Activated naive CD4-positive, alpha-beta T cell treated with anti-CD3 and anti-CD28 coated beads, Interleukin-2, amount 50 U/mL, for 72 hours (primary cell): ENCODE measurements at regions not wholly inside any gene's neighbourhood (a gene's known extent, or its start where the extent isn't known, plus 50 kb on each side); places are given as distances from the start of the nearest gene placed in this dataset.
"Not testable (repeated sequence)": the region's sequence is repeated elsewhere in the genome, so short reads cannot be mapped to it uniquely, and the experiment has no call there.

ENCODE experiments used
- ATAC-seq, 2 donors: fragments of 150-1000 bp; cut with Tn5 transposase; 2 replicates each; pipeline ENCODE4 v1.10.0; 2021; ENCODE audit warnings: mild to moderate bottlenecking in 2 of 2, moderate library complexity in 2 of 2
- DNase-seq, 2 donors: peaks; one replicate each; pipeline ENCODE4 v3.0.0; 2021 to 2022; ENCODE audit warnings: low spot score in 2 of 2
- H3K27ac Mint-ChIP-seq, 2 donors: one replicate each; pipeline ENCODE4 v1.8.0; 2022; ENCODE audit warnings: mild to moderate bottlenecking in 2 of 2, mixed read lengths in 2 of 2
- H3K36me3 Mint-ChIP-seq, 2 donors: one replicate each; pipeline ENCODE4 v1.8.0; 2022; ENCODE audit warnings: mixed read lengths in 2 of 2
- H3K9me3 Mint-ChIP-seq, 2 donors: one replicate each; pipeline ENCODE4 v1.8.0; 2022; ENCODE audit warnings: mixed read lengths in 2 of 2

DNA sequence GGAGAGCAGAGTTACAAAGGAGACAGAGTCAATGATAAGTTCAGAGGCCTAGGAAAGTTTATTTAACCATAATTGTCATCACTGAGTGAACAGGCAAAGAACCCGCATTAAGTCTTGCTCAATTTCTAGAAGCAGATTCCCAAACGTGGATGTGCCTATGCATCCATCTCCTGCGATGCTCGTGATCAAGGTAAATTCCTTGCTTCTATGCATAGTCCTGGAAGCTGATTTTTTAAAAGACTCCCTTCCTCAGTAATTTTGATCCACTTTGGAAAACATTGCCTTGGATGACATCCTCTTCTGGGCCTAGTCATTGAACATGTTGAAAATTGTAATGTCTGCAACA lies 116.4 kb downstream of the TNFSF18 start:
- no peaks in the 10 kb centered on the region for H3K36me3 Mint-ChIP-seq
- ATAC-seq = no peak
- no peaks in the 10 kb centered on the region for H3K9me3 Mint-ChIP-seq
- no peak for DNase-seq
- peak overlapping the region in 1 of 2 donors; percentile 10 for H3K27ac Mint-ChIP-seq

DNA sequence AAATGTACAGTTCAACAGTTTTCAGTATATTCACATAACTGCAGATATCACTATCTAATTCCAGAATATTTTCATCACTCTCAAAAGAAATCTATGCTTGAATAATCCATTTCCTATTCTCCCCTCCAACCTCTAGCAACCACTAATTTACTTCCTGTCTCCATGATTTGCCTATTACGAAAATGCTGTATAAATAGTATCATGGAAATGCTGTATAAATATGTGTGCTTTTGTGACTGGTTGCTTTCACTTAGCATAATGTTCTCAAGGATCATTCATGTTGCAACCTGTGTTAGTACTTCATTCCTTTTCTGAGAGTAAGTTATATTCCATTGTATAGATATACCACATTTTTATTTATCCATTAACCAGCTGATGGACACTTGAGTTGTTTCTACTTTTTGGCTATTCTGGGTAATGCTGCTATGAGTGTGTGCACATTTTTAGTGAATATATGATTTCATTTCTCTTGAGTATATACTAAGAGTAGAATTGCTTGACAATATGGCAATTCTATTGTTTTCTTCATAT lies 115.6 kb downstream of the TNFSF18 start:
- H3K36me3 Mint-ChIP-seq = no peaks in the 10 kb centered on the region
- no peak overlapping the region for H3K27ac Mint-ChIP-seq
- DNase-seq (no peak), ATAC-seq (no peak)
- no peaks in the 10 kb centered on the region for H3K9me3 Mint-ChIP-seq

DNA sequence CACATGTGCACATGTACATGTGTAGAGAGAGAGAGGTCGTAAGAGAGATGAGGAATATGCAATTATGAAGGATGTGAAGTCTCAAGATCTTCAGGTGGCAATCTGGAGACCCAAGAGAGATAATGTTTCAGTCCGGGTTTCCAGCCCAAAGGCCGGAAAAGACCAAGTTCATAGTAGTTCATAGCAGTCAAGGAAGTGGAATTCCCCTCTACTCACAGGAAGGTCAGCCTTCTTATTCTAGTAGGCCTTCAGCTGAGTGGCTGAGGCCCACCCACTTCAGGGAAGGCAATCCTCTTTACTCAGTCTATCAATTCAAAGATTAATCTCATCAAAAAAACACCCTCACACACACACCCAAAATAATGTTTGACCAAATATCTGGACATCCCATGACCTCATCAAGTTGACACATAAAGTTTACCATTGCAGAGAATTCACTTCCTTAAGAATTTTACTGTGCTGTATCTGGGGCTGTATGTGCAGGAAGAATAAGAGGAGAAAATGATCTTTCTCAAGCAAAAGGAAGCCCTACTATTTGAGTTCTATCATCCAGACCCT lies 114.6 kb downstream of the TNFSF18 start:
- no peaks in the 10 kb centered on the region for H3K36me3 Mint-ChIP-seq
- DNase-seq (no peak), ATAC-seq (no peak)
- H3K9me3 Mint-ChIP-seq = no peaks in the 10 kb centered on the region
- no peak overlapping the region for H3K27ac Mint-ChIP-seq

DNA sequence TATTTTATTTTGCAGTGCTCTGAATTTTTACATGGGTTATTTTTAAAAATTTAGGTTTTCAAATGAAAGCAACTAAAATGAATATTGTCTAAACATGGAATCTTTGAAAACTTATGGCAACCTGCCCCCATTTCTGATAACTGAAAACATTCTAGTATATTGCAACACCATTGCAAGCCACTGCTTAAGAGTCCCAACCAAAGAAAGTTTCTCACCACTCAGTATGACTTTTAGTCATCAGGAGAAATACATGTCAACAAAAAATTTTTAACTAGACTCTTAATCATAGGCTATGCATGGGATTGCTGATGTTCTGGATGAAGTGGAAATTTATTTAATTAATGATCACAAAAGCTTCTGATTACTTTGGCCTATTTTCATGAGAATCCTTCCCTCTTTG lies 112.1 kb downstream of the TNFSF18 start:
- DNase-seq (no peak), ATAC-seq (no peak)
- Mint-ChIP-seq H3K9me3 (peaks cover 0 to 5% of the 10 kb centered on the region in 2 donors), H3K36me3 (peaks cover 0 to 7% of the 10 kb centered on the region in 2 donors), H3K27ac (no peak overlapping the region)

DNA sequence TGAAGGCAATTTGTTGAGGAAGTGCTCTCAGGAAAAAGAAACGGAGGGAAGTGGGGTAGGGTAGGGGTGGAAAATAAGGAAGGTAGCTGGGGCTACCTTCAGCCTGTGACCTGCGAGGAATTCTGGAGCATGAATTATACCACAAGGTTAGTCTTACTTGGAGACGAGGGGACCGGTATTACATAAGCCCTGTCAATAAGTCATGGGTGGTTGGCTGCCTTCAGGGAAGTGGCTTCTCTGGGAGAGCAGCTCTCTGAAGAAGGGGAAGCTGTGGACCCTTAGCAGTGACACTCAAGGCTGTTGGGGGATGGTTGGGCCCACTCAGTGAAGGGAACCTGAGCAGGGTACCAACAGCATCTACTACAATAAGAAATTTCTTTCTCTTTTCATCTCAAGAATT lies 111.3 kb downstream of the TNFSF18 start:
- Mint-ChIP-seq H3K9me3 (peaks cover 0 to 5% of the 10 kb centered on the region in 2 donors), H3K36me3 (peaks cover 0 to 9% of the 10 kb centered on the region in 2 donors)
- ATAC-seq = no peak

DNA sequence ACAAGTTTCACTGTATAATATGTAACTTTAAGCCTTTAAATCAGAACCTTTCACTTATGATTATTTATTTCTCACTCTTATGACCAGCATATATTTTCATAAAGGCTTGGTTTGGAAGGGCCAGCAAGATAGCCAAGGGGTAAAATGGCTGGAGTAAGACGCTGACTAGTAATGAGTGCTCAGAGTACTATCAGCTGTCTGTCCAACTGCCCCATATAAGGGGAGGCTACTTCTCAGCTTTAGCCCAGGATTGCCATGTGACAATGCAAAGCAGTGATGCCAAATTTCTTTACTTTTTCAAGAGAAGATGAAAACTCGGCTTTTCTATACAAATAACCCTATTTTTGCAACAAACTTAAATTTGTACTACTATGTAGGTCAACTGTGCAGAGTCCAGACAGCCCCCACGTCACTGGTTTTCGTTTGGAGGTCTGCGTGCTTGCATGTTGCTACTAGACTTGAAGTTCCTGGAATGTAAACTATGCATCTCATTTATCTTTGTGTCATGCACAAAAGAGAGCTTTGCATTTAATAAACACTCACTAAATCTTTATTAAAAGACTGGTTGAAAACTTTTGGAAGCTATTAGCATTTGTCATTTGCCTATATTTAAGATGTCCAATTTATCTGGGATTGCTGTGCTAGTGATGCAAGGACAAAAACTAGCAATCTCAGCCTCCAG lies 110.4 kb downstream of the TNFSF18 start:
- Mint-ChIP-seq H3K9me3 (peaks cover 0 to 5% of the 10 kb centered on the region in 2 donors), H3K36me3 (peaks cover 0 to 9% of the 10 kb centered on the region in 2 donors), H3K27ac (no peak overlapping the region)
- DNase-seq = no peak
- ATAC-seq = no peak

More for the DNA sequence above, 111.3 kb downstream of the TNFSF18 start:
- no peak for DNase-seq
- no peak overlapping the region for H3K27ac Mint-ChIP-seq

DNA sequence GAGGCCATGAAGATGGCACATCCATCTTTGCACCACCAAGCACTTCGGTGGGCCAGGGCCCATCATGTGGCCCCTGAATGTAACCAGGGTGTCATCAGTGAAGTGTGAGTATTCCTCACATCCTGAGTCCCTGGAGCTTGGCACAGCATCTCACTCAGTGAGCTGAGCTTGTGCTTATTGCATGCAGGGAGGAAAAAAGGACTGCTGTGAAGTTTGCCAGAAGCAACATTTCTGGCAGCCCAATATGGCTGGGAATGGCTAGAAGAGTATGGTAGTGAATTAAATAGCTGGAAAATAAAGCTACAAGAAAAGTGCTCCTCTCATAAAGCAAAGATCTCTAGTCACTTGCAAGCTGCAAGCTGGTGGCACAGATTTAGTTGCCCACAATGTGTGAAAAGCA lies 109.3 kb downstream of the TNFSF18 start:
- Mint-ChIP-seq H3K36me3 (peaks cover 0 to 9% of the 10 kb centered on the region in 2 donors), H3K9me3 (peaks cover 0 to 5% of the 10 kb centered on the region in 2 donors), H3K27ac (no peak overlapping the region)
- DNase-seq = no peak
- no peak for ATAC-seq

DNA sequence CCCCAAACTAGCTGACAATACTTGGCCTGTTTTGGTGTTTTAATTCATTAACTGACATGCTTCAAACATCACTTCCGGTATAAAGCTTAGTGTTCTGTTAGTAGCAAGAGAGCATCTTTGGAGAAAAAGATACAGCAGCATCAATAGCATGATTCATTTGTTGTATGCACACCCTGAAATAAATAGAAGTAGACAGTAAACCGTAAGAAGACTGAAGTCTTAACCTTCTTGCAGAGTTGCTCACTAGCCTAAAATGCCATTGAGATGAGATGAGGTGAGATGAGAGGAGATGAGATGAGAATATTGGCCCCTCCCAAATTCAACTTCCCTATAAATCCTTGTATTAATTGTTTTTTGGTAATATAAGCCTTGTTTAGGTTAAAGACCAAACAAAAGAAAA lies 108.8 kb downstream of the TNFSF18 start:
- ATAC-seq = no peak
- peaks cover 0 to 5% of the 10 kb centered on the region in 2 donors for H3K9me3 Mint-ChIP-seq
- peaks cover 0 to 9% of the 10 kb centered on the region in 2 donors for H3K36me3 Mint-ChIP-seq
- no peak overlapping the region for H3K27ac Mint-ChIP-seq
- no peak for DNase-seq

DNA sequence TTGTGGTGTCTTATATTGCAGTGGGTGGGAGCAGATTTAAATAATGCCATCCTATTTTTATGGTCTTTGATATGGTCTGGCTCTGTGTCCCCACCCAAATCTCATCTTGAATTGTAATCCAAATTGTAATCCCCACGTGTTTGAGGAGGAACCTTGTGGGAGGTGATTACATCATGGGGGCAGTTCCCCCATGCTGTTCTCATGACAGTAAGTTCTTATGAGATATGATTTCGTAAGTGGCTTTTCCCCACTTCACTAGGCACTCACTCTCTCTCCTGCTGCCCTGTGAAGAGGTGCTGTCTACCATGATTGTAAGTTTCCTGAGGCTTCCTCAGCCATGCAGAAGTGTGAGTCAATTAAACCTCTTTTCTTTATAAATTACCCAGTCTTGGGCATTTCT lies 107.6 kb downstream of the TNFSF18 start:
- DNase-seq, H3K27ac Mint-ChIP-seq, H3K36me3 Mint-ChIP-seq, ATAC-seq, H3K9me3 Mint-ChIP-seq: not testable (repeated sequence)

DNA sequence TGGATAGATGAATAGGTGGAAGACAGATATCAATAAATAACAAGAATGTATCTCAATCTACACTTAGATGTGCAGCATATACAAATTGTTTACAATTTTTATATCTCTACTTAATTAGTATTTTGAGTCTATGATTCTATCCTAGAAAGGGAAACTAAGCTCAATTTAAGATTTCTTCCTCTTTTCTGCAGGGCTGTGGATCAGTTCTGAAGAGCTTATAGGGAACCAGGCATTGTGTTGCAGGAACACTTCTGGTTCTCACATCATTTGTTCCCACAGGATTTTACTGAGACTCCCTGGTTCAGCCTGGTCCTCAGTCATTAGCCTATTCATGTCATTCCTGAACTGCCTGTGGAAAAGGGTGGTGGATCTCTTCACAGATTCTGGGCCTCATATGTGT lies 105.8 kb downstream of the TNFSF18 start:
- DNase-seq (no peak), ATAC-seq (no peak)
- peaks cover 0 to 5% of the 10 kb centered on the region in 2 donors for H3K9me3 Mint-ChIP-seq
- H3K27ac Mint-ChIP-seq = no peak overlapping the region
- peaks cover 0 to 9% of the 10 kb centered on the region in 2 donors for H3K36me3 Mint-ChIP-seq

DNA sequence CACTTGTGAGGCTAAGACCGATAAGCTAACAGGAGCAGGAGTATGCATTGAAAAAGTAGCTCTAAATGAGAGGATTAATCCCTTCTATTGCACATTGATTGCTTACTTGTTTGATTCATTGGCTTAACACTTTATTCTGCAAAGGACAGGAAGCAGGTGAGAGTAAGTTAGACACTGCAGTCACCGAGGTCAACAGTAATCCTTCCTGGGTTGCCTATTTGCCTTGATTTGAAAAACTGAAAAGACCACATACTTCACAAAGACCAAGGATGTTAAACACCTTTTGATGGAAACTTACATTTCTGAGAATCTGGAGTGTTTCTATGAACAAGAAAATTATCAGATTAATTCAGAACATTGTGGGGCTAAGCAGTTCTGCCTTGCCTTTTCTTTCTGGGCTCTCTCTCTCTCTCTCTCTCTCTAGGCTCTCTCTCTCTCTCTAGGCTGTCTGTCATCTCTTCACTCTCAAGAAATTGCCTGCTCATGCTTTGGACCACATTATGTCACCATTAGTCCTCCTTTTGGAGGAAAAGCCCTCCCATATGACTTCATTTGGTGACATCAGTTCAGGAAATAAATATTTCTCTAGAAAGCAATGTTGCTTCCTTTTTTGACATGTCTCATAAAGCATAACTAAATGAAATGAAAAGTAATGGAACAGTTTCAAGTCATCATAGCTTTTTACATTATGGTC lies 103.8 kb downstream of the TNFSF18 start:
- peaks cover 0 to 5% of the 10 kb centered on the region in 2 donors for H3K9me3 Mint-ChIP-seq
- peak in 1 of 2 donors; percentile 9 for ATAC-seq
- peaks cover 0 to 9% of the 10 kb centered on the region in 2 donors for H3K36me3 Mint-ChIP-seq
- no peak for DNase-seq
- no peak overlapping the region for H3K27ac Mint-ChIP-seq

DNA sequence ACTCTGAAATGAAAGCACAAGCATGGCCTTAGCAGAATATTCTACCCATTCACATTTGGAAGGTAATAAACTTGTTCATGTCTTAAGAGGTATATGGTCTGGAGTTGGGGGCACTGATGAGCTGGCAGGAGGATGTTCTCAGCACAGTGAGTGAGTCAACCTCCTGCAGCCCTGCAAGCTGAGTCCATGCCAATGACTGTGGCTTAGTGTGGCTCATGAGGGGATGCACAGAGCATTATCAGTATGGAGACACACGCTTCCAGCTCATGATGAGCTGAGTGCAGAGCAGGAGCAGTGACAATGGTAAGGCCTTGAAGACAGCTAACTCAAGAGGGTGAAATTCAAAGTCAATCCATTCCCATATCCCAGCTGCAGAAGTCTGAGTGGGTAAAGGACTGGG lies 102.3 kb downstream of the TNFSF18 start:
- ATAC-seq (peak; percentile 41 to 78), DNase-seq (no peak)
- H3K36me3 Mint-ChIP-seq = peaks cover 0 to 4% of the 10 kb centered on the region in 2 donors
- no peak overlapping the region for H3K27ac Mint-ChIP-seq
- peaks cover 0 to under 1% of the 10 kb centered on the region in 2 donors for H3K9me3 Mint-ChIP-seq

DNA sequence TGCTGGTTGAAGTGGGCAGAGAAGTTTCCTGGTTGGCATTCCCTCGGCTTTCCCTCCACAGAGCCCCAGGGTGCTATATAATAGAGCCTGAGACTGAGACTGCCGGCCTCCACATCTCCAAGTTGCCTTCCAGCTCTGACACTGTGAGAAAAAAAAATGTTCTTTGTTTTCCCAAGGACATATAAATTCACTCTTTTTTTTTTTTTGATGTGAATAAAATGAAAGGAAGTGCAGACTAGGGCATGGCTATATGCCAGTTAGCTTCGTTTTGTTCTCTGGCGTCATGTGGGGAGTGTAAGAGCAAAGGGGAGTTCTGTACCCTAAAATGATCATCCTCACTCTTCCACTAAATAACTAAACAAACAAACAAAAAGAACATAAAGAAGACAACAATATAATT lies 101.6 kb downstream of the TNFSF18 start:
- ATAC-seq = no peak
- no peaks in the 10 kb centered on the region for H3K36me3 Mint-ChIP-seq
- no peak overlapping the region for H3K27ac Mint-ChIP-seq
- no peak for DNase-seq
- H3K9me3 Mint-ChIP-seq = no peaks in the 10 kb centered on the region

DNA sequence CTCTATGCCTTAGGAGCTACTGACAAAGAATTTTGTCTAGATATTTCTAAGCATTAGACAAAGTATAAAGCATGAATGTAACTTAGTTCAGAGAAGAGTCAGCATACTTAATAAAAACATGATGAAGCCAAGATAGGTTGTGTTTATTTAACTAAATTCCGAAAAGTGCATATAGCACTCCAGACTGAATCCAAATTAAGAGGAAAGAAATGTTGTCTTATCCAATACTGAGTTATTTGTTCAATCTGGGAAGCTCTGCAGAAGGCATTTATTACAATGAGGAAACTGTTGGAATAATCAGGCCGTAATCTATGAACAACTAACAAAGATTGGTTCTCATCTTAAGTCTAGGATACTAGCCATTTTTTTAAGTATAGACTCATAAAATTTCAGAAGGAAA lies 100.2 kb downstream of the TNFSF18 start:
- no peaks in the 10 kb centered on the region for H3K9me3 Mint-ChIP-seq
- ATAC-seq (no peak), DNase-seq (no peak)
- H3K27ac Mint-ChIP-seq = no peak overlapping the region
- no peaks in the 10 kb centered on the region for H3K36me3 Mint-ChIP-seq

DNA sequence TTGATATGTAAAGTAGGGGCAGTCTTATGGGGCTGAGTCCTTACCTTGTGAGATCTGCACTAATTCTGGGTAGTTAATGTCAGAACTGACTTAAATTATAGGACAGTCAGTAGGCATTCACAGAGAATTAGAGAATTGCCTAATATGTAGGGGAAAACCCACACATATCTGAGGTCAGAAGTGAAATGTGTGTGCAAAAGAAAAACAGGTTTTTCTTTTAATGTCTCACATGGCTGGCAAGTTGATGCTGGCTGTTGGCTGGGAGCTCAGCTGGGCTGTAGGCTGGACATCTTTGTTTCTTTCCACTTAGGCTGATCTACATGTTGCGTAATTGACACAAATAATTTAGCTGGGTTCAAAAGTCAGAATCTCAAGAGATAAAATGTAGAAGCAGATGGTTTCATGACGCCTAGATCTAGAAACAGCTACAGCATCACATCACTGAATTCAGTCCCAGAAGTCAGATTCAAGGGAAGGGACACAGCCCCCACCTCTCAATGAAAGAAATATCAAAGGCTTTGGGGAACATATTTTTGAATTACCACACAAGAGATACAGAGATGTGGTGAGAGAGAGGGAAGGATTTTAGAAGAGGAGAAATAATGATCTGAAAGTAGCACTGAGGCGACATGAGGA lies 98.9 kb downstream of the TNFSF18 start:
- DNase-seq (no peak), ATAC-seq (peak in 1 of 2 donors; percentile 52)
- H3K36me3 Mint-ChIP-seq = no peaks in the 10 kb centered on the region
- no peaks in the 10 kb centered on the region for H3K9me3 Mint-ChIP-seq
- H3K27ac Mint-ChIP-seq = no peak overlapping the region

DNA sequence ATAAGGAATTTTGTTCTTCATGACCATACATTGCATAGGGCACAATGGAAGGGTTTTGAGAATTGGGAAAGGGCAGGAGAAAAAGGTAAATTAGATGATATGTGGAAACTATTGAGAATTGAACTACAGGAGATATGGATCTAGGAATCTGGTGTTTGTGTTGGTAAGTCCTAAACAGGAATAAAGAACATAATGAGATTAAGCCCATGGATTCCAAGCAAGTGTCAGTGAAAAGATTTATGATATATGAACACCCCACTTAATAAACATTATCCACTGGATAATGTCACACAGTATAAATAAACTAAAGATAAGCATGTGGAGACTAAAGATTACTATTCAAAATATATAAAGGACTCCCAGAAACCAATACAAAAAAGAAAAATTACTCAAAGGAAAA lies 98.2 kb downstream of the TNFSF18 start:
- DNase-seq (no peak), ATAC-seq (no peak)
- Mint-ChIP-seq H3K36me3 (no peaks in the 10 kb centered on the region), H3K9me3 (peaks cover 0 to 4% of the 10 kb centered on the region in 2 donors), H3K27ac (no peak overlapping the region)

DNA sequence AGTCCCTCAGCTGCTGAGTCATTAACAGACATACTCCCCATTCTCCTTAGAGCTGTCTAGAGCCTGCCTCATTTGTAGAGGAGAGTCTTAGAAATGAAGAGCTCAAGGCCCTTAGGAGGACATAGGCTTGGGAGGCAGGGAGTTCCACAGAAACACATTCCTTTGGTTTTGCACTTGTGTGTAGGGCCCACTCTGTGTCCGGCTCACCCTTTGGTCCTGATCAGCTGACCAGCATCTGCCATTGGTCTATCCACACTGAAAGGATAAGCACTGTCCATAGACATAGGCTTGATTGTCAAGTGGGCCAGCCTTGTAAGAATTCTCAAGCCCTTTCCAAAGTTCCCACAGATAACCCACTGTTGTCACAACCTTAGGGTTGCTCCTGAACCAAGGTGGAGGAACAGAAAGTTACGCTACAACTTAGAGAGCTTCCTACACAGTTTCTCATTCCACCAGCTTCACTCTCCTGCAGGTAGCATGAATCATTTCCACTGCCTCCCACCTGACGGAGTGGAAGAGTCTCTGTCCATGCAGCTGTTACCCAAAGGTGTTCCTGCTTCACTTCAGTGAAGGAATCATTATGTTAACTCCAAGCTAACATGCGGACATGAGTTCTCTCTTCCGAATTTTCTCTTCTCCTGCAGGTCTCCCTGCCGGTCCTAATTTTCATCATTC lies 96.1 kb downstream of the TNFSF18 start:
- no peak overlapping the region for H3K27ac Mint-ChIP-seq
- peaks cover 0 to 4% of the 10 kb centered on the region in 2 donors for H3K9me3 Mint-ChIP-seq
- no peaks in the 10 kb centered on the region for H3K36me3 Mint-ChIP-seq
- ATAC-seq = no peak
- DNase-seq = no peak
